HG02840 (cell line): ENCODE measurements at regions not wholly inside any gene's neighbourhood (a gene's known extent, or its start where the extent isn't known, plus 50 kb on each side); places are given as distances from the start of the nearest gene placed in this dataset.
"Not testable (repeated sequence)": the region's sequence is repeated elsewhere in the genome, so short reads cannot be mapped to it uniquely, and the experiment has no call there.

Experiments
- ATAC-seq: cut with Tn5 transposase; IDR thresholded peaks from one replicate; pipeline ENCODE4 v1.9.1; 2021; ENCODE audit warnings: mild to moderate bottlenecking, moderate library complexity, moderate number of reproducible peaks; ENCODE audit not compliant: unreplicated experiment, low FRiP score

DNA sequence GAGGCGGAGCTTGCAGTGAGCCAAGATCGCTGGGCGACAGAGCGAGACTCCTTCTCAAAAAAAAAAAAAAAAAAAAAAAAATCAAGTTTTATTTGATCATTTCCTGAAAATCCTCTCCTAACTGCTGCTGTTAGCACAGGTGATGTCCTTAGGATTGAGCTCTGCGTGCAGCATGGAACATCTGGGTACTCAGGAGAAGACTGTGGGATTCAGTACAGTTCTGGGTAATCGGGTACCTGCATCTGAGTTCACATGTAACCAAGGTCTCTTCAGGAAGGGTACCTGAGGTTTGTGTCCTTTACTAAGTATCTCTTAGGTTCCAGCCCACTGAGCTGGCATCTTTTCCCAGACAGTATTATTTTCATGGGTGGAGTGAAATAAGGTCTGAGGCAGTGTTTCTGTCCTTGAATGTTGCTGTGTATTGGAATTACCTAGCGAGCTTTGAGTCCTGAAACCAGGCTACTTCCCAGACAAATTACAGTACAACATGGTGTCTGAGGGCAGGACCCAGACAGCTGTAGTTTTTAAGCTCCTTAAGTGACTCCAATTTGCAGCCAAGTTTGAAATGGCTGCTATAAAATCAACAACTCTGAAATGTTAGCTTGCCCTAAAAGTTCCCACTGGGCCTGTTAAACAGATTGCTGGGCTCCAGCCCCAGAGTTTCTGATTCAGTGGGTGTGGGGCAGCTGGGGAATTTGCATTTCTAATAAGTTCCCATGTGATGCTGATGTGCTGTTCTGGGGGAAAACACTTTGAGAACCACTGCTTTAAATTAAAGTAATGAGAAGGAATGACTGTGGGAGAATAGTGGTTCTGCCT lies 120.5 kb downstream of the PMAIP1 start:
- no peak for ATAC-seq

DNA sequence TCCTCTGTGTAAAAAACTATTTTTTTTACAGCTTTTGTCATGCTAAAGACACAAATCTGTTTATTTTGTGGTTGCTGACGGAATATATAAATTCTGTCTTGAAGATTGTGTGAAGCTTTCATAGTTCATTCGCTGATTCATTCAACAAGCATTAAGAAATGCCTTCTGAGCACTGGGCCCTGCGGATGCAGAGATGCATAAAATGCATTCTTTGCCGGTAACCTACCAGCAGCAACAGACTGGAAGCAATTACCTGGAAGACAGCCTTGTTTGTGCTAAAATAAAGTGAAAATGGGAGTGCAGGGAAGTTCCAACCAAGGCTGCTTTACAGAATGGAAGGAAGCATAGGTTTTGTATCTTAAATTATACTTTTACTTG lies 119.7 kb downstream of the PMAIP1 start:
- no peak for ATAC-seq

DNA sequence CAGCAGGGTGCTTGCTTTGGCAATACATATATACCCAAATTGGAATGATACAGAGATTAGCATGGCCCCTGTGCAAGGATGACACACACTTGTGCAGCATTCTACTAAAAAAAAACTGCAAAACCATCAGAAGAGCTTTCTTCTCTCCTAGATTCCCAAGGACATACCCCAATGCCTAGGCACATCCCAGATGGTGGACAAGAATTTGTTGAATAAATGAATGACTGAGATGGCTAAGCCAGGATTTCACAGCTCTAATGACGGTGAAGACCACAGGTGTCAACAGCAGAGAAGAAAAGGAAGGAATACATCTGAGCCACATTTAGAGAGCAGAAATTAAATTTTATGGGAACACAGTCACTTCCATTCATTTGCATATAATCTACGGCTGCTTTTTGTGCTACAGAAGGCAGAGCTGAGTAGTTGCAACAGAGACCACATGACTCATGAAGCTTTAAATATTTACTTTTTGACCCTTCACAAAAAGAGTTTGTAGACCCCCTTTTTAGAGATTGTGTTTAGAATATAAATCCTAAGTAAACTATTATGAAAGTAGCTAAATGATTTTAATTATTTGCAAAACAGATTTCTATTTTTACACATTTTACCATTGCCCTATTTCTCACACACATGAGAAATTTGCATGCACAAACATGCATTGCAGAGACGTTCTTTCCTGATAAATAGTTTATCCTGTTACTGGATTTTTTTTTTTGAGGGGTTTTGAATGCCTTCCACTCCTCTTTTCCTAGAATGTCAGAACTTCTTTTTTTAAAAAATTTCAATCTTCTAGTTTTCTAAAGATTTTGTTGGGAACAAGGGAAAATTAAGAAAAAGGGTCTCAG lies 119.0 kb downstream of the PMAIP1 start:
- no peak for ATAC-seq

DNA sequence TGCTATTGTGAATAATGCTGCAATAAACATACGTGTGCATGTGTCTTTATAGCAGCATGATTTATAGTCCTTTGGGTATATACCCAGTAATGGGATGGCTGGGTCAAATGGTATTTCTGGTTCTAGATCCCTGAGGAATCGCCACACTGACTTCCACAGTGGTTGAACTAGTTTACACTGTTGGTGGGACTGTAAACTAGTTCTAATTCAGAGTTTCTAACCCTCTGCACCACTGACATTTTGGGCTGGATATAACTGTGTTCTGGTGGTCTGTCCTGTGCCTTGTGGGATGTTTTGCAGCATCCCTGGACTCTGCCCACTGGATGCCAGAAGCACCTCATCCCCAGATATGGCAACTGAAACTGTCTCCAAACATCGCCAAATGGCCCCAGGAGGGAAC lies 118.3 kb downstream of the PMAIP1 start:
- not testable (repeated sequence) for ATAC-seq

DNA sequence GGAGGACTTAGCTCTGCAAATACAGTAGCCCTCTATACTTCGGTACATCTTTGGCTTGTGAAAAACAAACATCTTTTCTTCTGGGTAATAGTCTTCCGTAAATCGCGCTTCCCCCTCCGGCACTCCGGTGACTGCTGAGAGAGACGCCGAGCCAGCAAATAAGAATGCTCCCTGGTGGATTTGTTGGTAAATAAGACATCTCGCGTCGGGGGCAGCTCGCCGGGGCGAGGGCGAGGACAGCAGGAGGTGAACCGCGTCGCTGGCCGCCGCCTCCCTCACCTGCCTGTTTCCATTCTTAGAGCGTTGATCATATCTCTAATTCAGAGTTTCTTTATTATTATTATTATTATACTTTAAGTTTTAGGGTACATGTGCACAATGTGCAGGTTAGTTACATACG lies 117.6 kb downstream of the PMAIP1 start:
- no peak for ATAC-seq

DNA sequence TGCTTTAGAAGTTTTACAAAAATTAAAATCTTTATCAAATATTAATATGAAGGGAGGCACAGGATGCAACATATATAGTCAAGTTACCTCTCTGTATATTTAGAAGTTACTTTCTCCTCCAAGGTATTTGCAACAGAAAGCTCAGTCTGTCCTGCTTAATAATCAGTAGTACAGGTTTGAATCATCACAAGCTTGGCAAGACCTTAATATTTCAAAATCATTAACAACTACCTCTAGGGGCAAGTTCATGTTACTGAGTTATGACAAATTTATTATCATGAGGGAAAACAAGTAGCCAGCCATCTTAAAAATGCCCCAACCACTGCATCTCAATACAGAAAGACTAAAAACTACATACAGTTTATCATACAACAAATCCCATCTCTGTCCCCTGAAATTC lies 116.0 kb downstream of the PMAIP1 start:
- ATAC-seq = not testable (repeated sequence)

DNA sequence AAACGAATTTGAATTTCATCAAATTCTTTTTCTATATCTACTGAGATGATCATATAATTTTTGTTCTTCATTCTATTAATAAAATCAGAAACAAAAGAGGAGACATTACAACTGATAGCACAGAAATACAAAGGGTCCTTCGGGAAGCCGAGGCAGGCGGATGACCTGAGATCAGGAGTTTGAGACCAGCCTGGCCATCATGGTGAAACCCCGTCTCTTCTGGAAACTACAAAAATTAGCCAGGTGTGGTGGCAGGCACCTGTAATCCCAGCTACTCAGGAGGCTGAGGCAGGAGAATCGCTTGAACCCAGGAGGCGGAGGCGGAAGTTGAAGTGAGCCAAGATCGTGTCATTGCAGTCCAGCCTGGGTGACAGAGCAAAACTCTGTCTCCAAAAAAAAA lies 113.4 kb downstream of the PMAIP1 start:
- ATAC-seq = not testable (repeated sequence)

DNA sequence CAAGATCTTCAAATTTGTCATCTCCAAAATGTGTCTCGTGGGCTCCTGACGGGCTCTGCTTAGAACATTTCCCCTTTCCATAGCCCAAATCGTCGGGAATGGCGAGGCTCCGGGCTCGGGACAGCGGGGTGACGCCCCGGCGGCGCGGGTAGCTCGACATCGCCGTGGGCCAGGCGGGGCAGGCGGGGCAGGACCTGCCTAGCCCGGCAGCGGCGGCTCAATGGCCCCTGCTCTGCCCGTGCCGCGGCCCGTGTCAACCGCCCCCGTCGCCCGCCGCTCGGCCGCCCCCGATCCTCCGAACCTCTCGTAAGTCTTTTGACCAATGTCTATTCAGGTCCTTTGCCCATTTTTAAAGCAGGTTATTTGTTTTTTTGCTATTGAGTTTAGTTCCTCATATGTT lies 111.2 kb downstream of the PMAIP1 start:
- no peak for ATAC-seq

DNA sequence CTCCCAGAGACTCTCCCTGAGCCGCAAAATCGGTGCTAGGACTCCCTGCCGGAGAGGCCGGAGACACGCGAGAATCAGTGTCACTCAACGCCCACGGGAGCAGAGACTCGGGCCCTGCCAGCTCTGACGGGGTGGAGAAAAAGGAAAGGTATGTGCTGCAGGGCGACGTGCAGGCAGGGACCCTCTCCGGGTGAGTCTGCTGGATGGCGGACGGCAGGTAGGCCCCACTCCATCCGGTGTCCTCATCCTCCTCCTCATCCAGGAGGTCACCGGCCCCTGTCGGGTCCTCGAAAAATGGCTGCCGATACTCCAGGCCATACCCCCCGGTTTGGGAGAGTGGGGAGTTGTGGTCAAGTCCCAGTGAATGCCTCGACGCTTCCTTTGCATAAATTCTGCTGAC lies 110.7 kb downstream of the PMAIP1 start:
- no peak for ATAC-seq

DNA sequence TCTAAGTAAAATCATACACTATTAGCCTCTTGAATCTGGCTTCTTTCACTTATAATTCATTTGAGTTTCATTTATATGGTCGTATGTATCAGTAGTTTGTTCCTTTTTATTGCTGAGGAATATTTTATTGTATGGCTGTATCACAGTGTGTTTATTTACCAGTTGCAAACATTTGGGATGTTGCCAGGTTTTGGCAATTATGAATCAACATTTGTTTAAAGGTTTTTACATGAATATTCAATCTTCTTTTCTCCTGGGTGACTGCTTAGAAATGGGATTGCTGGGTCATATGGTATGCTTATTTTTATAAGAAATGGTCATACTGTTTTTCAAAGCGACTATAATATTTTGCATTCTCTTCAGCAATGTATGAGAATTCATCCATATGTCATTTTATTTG lies 107.9 kb downstream of the PMAIP1 start:
- no peak for ATAC-seq

DNA sequence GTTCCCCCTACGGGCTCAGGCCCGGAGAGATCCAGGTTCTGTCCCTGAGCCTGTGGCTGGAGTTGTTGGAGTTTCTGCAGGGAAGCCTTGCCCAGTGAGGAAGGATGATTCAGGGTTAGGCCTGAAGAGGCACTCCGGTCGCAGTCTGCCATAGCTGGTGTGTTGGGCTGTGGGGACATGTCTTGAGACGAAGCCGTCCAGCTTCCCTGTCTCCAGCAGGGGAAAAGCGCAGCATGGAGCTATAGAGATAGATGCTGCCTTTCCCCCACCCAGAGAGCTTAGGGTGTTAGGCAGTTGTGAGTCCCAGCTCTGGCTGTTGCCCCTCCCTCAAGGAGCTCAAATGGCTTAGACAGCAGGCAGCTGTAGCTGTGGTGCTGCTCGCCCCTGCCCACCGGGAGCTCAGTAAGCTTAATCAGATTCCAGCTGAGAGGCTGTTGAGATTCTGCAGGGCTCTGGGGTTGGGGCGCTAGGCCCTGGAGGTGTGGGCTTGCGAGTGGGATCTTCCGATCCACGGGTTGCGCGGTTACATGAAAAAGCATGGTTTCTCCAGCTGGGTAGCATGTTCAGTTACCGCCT lies 103.9 kb downstream of the PMAIP1 start:
- no peak for ATAC-seq

DNA sequence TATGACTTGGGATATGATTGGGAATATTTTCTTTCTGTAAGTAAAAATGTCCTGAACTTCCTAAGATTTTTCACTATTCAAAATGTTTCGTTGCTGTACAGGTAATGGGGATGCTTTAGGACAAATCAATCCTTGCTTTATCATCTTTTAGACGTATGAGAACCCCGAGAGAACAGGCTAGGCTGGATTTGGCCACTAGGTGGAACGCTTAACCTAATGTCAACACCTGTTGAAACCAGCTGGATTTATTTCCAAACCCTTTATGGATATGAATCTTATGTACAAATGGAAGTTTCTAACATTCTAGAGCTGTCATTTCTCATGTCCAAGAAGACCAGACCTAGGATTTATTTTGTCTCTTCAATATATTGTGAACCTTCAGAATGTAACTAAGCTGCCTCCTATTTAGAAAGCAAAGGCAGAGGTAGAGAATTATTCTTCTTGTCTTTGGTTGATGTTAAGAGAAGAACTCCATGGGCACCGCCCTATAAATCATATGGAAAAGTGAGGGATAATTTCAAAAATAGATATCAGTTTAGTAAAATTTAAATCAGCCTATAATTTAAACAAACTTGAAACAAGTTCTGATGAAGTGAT lies 96.7 kb downstream of the PMAIP1 start:
- no peak for ATAC-seq

DNA sequence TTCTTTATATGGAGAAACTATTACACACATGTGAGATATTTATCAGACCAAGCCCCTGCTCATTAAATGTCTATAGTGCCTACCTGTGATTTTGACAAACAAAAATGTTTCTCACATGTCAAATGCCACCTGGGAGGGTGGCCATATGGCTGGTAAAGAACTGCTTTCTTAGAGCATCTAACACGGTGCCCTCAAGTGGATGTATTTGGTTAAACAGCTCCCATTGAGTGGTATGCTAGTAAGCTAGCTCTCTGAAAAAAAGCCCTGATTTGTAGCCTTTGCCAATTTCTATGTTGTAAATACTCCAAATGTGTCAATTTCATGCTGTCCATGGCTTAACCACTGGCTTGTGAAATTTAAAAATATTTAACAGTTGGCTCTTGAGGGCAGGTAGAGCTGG lies 94.6 kb downstream of the PMAIP1 start:
- ATAC-seq = no peak

DNA sequence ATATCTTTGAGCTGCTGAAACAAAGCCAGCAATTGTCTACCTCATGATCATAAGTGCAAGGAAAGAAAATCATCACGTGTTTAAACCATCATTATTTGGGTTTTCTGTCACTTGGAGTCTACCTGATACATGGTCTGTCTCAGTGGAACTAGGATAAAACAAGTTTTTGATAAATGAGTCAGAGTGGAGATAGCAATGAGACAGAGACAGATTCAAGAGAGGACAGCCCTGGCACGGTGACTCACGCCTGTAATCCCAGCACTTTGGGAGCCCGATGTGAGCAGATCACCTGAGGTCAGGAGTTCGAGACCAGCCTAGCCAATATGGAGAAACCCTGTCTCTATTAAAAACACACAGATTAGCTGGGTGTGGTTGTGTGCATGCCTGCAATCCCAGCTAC lies 93.8 kb downstream of the PMAIP1 start:
- no peak for ATAC-seq

DNA sequence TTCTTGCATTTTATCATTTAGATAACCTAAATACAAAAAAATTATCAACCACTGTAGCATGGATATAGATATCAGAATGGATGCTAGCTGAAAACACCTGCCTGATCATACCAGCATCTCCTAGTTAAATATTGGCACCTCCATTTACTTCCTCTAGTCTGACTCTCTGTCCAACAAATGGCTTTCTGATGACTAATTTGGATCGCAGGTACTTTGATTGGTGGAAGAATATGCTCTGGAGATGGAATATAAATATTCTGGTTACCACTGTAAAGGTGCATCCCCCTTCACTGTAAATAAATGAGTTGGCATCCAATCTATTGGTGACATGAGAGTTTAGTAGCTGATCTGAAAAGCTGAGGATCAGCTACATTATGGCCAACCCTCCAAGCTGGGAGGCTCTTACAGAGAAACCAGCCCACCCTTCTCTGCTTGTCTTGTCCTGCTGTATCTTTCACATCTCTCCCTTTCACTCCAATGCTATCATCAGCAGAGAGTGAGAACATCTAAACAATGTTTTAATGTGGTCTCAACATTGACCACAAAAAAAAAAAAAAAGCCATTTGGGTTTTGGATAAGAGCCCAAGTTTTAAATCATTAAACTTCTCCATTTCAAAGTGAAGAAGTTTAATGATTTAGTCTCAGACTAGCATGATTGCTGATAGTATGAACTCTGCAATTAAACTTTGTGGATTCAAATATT lies 90.5 kb downstream of the PMAIP1 start:
- no peak for ATAC-seq

DNA sequence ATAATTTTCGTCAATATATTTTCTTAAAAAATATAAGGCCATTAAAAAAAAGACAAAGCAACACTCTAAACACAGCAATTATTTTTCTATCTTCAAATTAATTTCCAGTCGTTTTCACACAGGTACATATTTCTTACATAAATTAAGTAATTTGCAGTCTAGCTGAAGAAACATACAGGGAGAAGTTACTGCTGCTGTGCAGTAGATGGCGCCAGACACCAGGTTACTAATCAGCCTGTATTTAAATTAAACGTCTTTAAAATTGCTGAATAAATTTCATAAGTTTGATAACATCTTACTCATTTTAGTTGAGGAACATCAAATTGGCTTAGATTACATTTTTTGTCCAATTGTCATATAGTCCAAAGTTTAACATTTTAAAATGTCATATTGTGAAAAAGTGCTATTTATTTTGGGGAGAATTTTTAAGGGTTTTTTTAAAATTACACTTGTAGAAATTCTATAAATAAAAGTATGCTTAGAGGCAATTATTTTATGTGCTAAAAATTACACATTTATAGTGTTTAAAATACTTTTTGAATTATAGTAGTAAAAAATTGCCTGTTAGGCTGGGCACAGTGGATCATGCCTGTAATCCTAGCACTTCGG lies 88.4 kb downstream of the PMAIP1 start:
- no peak for ATAC-seq

DNA sequence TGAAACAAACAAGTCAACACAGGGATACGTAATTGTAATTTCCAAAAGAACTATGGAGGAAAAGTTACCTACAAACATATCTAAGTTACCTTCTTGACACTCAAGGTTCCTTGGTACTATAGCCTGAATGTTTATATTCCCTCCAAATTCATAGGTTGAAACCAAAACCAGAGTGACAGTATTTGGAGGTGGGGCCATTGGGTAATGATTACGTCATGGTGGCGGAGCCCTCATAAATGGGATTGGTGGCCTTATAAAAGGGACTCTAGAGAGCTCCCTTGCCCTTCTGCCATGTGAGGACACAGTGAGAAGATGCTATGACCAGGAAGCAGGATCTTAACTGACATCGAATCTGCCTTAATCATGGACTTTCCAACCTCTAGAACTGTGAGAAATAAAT lies 87.3 kb downstream of the PMAIP1 start:
- no peak for ATAC-seq

DNA sequence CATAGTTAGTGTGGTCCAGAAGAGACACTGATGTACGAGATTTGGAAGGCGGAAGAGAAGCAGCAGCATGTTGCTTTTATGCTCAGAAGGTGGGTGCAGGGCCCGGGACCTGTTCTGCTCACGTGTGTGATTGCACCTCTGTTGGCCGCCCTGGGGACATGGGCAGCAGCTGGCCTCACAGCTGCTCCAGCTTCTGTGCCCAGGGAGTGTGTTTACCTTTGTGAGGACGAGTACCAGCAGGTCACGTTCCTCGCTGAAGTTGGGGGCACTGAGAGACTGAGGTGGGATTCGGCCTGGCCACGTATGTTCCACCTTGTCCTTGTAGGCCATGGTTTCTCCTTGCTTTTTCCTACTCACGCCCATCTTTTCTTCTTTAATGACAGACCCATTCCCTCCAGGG lies 86.3 kb downstream of the PMAIP1 start:
- ATAC-seq = no peak

DNA sequence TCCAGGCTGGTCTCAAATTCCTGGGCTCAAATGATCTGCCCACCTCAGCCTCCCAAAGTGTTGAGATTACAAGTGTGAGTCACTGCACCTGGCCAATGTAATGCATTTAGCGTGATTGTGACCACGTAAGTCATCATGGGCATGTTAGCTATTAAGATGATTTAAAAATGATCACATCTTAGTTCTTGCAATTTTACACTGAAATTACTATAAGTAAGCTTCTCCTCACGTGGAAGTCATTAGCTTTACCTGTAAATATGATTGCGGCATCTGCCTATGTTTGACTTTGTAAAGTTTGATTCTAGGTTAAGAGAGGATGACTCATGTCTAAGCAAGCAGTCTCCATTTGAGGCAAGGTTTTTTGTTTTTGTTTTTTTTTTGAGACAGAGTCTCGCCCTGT lies 85.5 kb downstream of the PMAIP1 start:
- no peak for ATAC-seq

DNA sequence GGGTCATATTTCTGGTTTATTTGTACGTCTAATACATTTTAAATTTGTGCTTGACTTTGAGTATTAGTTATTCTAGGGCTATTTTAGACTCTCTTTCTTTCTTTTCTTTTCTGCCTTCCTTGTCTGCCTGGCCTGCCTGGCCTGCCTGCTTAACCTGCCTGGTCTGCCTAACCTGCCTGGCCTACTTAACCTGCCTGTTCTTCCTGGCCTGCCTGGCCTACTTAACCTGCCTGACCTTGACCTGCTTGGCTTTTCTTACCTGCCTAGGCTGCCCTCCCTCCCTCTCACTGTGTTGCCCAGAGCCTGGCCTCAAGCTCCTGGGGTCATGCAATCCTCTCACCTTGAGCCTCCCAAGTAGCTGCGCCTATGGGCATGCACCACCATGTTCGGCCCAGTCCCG lies 83.7 kb downstream of the PMAIP1 start:
- no peak for ATAC-seq
